Adrenal gland (tissue), 9 donors: ENCODE measurements at regions not wholly inside any gene's neighbourhood (a gene's known extent, or its start where the extent isn't known, plus 50 kb on each side); places are given as distances from the start of the nearest gene placed in this dataset.

Experiments
- DNase-seq, 7 donors: peaks; one replicate each; pipeline ENCODE4 v3.0.0-alpha.2; 2019 to 2020
- H3K27ac ChIP-seq, 5 donors: fragments of 200-600 bp; sonication (generic) in 4 of 5; 1 replicate in 3 of 5; 2 replicates in 2 of 5; pipeline versions ENCODE4 v1.5.1 to v1.8.0; 2016 to 2020; ENCODE audit warnings: mild to moderate bottlenecking in 1 of 5
- H3K27me3 ChIP-seq: fragments of 200-600 bp; 2 replicates; pipeline ENCODE4 v1.8.0; 2021
- H3K36me3 ChIP-seq, 2 donors: fragments of 200-600 bp; replicated peaks in 1 of 2; 1 replicate in 1 of 2; 2 replicates in 1 of 2; pipeline versions ENCODE4 v1.5.1 to v1.8.0; 2018 to 2022
- H3K4me1 ChIP-seq, 2 donors: fragments of 200-600 bp; replicated peaks in 1 of 2; 1 replicate in 1 of 2; 2 replicates in 1 of 2; pipeline versions ENCODE4 v1.5.1 to v1.8.0; 2018 to 2021
- H3K4me3 ChIP-seq, 4 donors: fragments of 200-600 bp; sonication (generic) in 3 of 4; one replicate each; pipeline ENCODE4 v1.5.1; 2016 to 2018
- H3K9me3 ChIP-seq, 3 donors: fragments of 200-600 bp; sonication (generic) in 1 of 3; replicated peaks in 1 of 3; 1 replicate in 2 of 3; 2 replicates in 1 of 3; pipeline versions ENCODE4 v1.5.1 to v1.8.0; 2016 to 2021
- POLR2A ChIP-seq, 2 donors: fragments of 450-650 bp; IDR thresholded peaks; one replicate each; pipeline ENCODE4 v1.6.1; 2017; ENCODE audit warnings: antibody characterized with exemption in 2 of 2, mild to moderate bottlenecking in 2 of 2, moderate library complexity in 1 of 2
- WGBS, 4 donors: extraction: QIAGEN DNeasy Blood & Tissue Kit in 2 of 4; methylation state at CpG; one replicate each; pipeline versions ENCODE4 v1.1.5 to v1.1.7; 2013 to 2017; 5-methylcytosine and 5-hydroxymethylcytosine counted together
- intact Hi-C, 2 donors: fragments of 100-400 bp; cut with DNase I; formaldehyde crosslinking; loops; one replicate each; pipeline versions ENCODE4 v1.14.1 to v1.15.0; 2022 to 2023
- TF ChIP-seq, protein P1 (sequence below), 6 experiments: fragments of 450-650 bp in 4 of 6; fragments of 200-600 bp in 2 of 6; sonication (generic) in 1 of 6; IDR thresholded peaks; 1 replicate in 5 of 6; 2 replicates in 1 of 6; pipeline versions ENCODE4 v1.5.1 to v1.8.0; 2016 to 2021; ENCODE audit warnings: antibody characterized with exemption in 6 of 6, mild to moderate bottlenecking in 2 of 6, moderate library complexity in 1 of 6
- donor health status: healthy with polysubstance abuse.
- donor health status: Bipolar disorder and iron deficiency.
- donor health status: DM: yes; HTN: yes; CAD: no.
- donor health status: DM: no; HTN: no; CAD: no.
- donor health status: DM: no; HTN: no; CAD: no.

- Histone ChIP-seq H3K4me1 (no peaks in the 10 kb centered on the region), H3K9me3 (no peaks in the 10 kb centered on the region), H3K36me3 (no peaks in the 10 kb centered on the region), H3K27ac (no peak overlapping the region), H3K4me3 (no peak overlapping the region), H3K27me3 (no peaks in the 10 kb centered on the region)
- intact Hi-C loops = loop anchor here (5.0 to 10.0 kb wide), 2 partner anchors 416 to 424 kb away; partner anchors contain the start of gene MAFB (in 1 of the 2)
- DNase-seq = no peak
- WGBS, 4 donors = 82 to 91% (median 84%) methylated on average over 3 of the region's 3 CpGs
- TF ChIP-seq, protein P1, sequence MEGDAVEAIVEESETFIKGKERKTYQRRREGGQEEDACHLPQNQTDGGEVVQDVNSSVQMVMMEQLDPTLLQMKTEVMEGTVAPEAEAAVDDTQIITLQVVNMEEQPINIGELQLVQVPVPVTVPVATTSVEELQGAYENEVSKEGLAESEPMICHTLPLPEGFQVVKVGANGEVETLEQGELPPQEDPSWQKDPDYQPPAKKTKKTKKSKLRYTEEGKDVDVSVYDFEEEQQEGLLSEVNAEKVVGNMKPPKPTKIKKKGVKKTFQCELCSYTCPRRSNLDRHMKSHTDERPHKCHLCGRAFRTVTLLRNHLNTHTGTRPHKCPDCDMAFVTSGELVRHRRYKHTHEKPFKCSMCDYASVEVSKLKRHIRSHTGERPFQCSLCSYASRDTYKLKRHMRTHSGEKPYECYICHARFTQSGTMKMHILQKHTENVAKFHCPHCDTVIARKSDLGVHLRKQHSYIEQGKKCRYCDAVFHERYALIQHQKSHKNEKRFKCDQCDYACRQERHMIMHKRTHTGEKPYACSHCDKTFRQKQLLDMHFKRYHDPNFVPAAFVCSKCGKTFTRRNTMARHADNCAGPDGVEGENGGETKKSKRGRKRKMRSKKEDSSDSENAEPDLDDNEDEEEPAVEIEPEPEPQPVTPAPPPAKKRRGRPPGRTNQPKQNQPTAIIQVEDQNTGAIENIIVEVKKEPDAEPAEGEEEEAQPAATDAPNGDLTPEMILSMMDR (IDR thresholded peaks at IDR 0.05) = no peak
- TF ChIP-seq POLR2A (IDR thresholded peaks at IDR 0.05) = no peak
Observed at GRCh38 chr20:40268321-40269075, 420.5 kb downstream of the MAFB start.

DNA sequence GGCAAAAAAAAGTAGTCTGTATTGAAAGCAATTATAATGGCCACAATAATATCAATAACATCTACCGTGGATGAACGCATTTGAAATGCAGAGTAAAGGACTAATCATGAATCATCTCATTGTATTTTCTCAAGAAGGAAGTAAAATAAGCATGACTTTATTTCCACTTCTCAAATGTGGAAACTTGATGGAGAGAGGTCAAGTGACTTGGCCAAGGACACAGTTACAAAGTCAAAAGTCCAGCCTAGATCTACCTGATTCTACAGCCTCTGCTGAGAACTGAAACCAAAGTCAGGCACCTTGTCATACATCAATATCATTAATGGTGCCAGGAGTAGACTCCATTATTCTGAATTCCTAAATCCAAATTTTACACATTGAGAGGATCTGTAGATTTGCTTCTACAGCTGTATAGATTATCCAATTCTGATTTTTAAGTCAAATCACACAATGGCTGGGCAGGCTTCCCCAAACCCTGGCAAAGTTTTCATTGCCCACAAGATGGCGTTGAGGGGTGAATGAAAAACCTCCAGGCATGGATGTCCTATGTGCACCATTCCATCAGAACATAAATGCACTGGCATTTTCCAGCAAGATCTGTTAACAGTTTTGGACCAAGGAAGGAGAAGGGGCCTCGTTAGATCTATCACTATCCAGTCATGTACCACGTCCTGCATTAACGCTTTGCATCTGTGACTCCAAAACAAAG is 423.1 kb downstream of the MAFB start:
- DNase-seq = peak; percentile 29 to 65 (median 49)

GRCh38 chr20:40262219-40262618 is 426.8 kb downstream of the MAFB start:
- no peak overlapping the region for H3K4me3 ChIP-seq
- H3K27ac ChIP-seq = peak overlapping the region in 2 of 5 donors; percentile 32 to 44
- 39 to 58% (median 50%) methylated on average over 2 of the region's 2 CpGs for WGBS, 4 donors
- H3K36me3 ChIP-seq = no peaks in the 10 kb centered on the region
- H3K27me3 ChIP-seq = no peaks in the 10 kb centered on the region
- no peak for DNase-seq
- H3K9me3 ChIP-seq = no peaks in the 10 kb centered on the region
- no peak for TF ChIP-seq POLR2A (IDR thresholded peaks at IDR 0.05)
- TF ChIP-seq, protein P1 (IDR thresholded peaks at IDR 0.05) = no peak
- no peaks in the 10 kb centered on the region for H3K4me1 ChIP-seq
- intact Hi-C loops = loop anchor here in 1 of 2 donors (10.0 kb wide), 1 partner anchor 423 kb away; the partner anchor contains the start of gene MAFB

More for the DNA sequence above, 423.1 kb downstream of the MAFB start:
- H3K27ac ChIP-seq = no peak overlapping the region
- no peak overlapping the region for H3K4me3 ChIP-seq
- H3K9me3 ChIP-seq = no peaks in the 10 kb centered on the region
- no peak for TF ChIP-seq POLR2A (IDR thresholded peaks at IDR 0.05)
- TF ChIP-seq, protein P1 (IDR thresholded peaks at IDR 0.05) = peak; percentile 23 to 58 (median 51)
- WGBS, 4 donors = 64 to 77% (median 69%) methylated on average over 6 of the region's 6 CpGs
- no peaks in the 10 kb centered on the region for H3K4me1 ChIP-seq
- intact Hi-C loops = loop anchor here (5.0 to 10.0 kb wide), 2 partner anchors 419 to 426 kb away; partner anchors contain the start of gene MAFB (in 1 of the 2)
- no peaks in the 10 kb centered on the region for H3K27me3 ChIP-seq
- H3K36me3 ChIP-seq = no peaks in the 10 kb centered on the region

GRCh38 chr20:40258931-40259330 is 430.1 kb downstream of the MAFB start:
- Histone ChIP-seq H3K9me3 (no peaks in the 10 kb centered on the region), H3K36me3 (no peaks in the 10 kb centered on the region), H3K4me1 (no peaks in the 10 kb centered on the region), H3K27me3 (no peaks in the 10 kb centered on the region), H3K27ac (no peak overlapping the region), H3K4me3 (no peak overlapping the region)
- TF ChIP-seq, protein P1 (IDR thresholded peaks at IDR 0.05) = no peak
- no peak for TF ChIP-seq POLR2A (IDR thresholded peaks at IDR 0.05)
- 68 to 83% (median 70%) methylated on average over 4 of the region's 4 CpGs for WGBS, 4 donors
- DNase-seq = no peak
- intact Hi-C loops = no loop called here
